AG04450 (cell line): ENCODE measurements at regions not wholly inside any gene's neighbourhood (a gene's known extent, or its start where the extent isn't known, plus 50 kb on each side); places are given as distances from the start of the nearest gene placed in this dataset.

Source experiments
- CTCF ChIA-PET: fragments of 300-600, 350-600 bp; formaldehyde crosslinking; extraction: SDS; loops from one replicate; lab custom pipeline; 2022; ENCODE audit warnings: antibody characterized with exemption, inconsistent platforms; lab: Charles Lee
- POLR2A ChIA-PET: fragments of 350-600 bp; formaldehyde crosslinking; extraction: SDS; loops from one replicate; lab custom pipeline; 2021; ENCODE audit warnings: antibody characterized with exemption, inconsistent platforms; lab: Yijun Ruan, JAX
- DNase-seq: peaks from one replicate; pipeline ENCODE4 v3.0.0-alpha.2; 2011; ENCODE audit warnings: low read depth, low spot score
- H3K27ac ChIP-seq: one replicate; pipeline ENCODE4 v1.5.1; 2012; ENCODE audit warnings: low read depth, low read length, control low read depth
- H3K27me3 ChIP-seq: one replicate; pipeline ENCODE4 v1.6.0; 2012; ENCODE audit warnings: low read length; ENCODE audit not compliant: control insufficient read depth, insufficient read depth
- H3K4me3 ChIP-seq: 2 replicates; pipeline ENCODE4 v1.5.1; 2011; ENCODE audit warnings: mild to moderate bottlenecking, low read depth, low read length, control low read depth
- H3K9me3 ChIP-seq: 2 replicates; pipeline ENCODE4 v1.5.1; 2012; ENCODE audit warnings: low read length; ENCODE audit not compliant: control insufficient read depth, insufficient read depth
- TF ChIP-seq, protein P1 (sequence below): IDR thresholded peaks from 2 replicates; pipeline ENCODE4 v1.5.1; 2011; ENCODE audit warnings: low read depth, low read length, control low read depth, inconsistent platforms

DNA sequence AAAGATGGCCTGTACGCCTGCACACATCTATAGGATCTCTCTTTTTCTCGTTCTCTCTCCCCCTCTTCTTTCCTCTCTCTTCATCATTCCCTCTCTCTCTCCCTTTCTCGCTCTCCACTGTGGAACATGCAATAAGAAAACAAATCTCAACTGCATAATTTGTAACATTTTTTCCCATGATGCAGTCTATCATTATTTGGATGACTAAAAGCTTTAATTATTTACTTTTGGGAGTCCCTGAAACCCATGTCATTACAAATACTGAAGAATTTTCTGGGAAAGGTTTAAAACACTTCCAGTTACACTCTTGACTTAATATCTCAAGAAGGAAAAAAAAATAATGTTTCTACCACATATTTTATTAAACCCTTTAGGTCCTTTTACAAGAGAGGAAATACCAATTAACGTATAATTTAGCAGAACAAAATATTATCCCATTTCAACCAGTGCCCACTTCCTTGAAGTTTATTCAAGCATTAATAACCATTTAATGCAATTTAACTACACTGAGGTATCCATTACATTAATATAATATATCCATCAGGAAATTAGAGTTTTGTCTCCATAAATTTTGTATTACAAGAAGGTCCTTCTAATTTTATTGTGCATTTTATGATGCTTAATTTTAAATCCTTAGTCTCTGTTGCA is 1615.2 kb upstream of the ACVR2A start:
- Histone ChIP-seq H3K27ac (no peak overlapping the region), H3K9me3 (no peaks in the 10 kb centered on the region), H3K4me3 (no peak overlapping the region), H3K27me3 (no peaks in the 10 kb centered on the region)
- DNase-seq: no peak
- POLR2A ChIA-PET: no interaction called here
- CTCF ChIA-PET: no interaction called here
- TF ChIP-seq, protein P1, sequence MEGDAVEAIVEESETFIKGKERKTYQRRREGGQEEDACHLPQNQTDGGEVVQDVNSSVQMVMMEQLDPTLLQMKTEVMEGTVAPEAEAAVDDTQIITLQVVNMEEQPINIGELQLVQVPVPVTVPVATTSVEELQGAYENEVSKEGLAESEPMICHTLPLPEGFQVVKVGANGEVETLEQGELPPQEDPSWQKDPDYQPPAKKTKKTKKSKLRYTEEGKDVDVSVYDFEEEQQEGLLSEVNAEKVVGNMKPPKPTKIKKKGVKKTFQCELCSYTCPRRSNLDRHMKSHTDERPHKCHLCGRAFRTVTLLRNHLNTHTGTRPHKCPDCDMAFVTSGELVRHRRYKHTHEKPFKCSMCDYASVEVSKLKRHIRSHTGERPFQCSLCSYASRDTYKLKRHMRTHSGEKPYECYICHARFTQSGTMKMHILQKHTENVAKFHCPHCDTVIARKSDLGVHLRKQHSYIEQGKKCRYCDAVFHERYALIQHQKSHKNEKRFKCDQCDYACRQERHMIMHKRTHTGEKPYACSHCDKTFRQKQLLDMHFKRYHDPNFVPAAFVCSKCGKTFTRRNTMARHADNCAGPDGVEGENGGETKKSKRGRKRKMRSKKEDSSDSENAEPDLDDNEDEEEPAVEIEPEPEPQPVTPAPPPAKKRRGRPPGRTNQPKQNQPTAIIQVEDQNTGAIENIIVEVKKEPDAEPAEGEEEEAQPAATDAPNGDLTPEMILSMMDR: no peak

DNA sequence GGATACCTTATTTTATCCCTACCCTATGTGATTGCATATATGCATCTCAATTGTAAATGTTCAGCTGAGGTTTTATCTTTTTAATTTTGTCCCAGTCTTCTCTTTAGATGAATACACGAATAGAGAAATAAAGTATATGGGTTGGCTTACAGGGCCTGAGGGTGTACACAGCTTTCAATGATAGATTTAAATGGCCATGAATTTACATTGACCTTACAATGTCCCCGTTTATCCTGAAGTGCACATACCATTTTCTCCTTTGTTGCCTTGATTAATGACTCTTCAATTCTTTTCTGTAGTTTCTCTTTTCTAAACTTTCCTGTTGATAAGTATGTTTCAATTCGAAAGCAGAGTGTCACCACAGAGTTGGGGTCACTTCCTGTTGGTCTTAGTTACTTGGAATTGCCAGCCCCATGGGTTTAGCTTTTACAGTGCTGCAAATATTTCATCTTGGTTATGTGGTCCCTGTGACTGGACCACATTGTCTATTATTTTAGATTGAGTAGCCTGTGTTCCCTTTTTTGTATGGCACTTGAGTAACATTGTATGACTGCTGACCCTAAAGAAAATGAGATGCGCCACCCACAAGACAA is 1616.3 kb upstream of the ACVR2A start:
- CTCF ChIA-PET: no interaction called here
- Histone ChIP-seq H3K9me3 (no peaks in the 10 kb centered on the region), H3K27me3 (no peaks in the 10 kb centered on the region), H3K27ac (no peak overlapping the region), H3K4me3 (no peak overlapping the region)
- no peak for DNase-seq
- TF ChIP-seq, protein P1: no peak
- POLR2A ChIA-PET: no interaction called here

DNA sequence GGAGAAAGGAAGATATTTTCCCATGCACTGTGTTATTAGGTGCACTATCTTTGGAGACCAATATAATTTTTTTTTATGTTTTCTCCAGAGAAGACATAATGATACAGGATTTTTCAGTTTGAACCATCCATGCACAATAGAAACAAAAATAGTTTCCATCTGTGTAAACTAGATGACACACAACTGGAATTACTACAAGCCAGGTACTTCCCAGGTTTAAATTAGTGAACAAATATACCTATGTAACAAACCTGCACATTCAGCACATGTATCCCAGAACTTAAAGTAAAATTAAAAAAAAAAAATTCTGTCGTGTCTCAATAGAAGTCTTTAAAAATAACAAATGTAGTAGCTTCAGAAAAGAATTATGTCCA is 1616.8 kb upstream of the ACVR2A start:
- no peaks in the 10 kb centered on the region for H3K9me3 ChIP-seq
- POLR2A ChIA-PET: no interaction called here
- DNase-seq: no peak
- no peak overlapping the region for H3K4me3 ChIP-seq
- CTCF ChIA-PET: no interaction called here
- H3K27ac ChIP-seq: no peak overlapping the region
- no peaks in the 10 kb centered on the region for H3K27me3 ChIP-seq
- TF ChIP-seq, protein P1: no peak

DNA sequence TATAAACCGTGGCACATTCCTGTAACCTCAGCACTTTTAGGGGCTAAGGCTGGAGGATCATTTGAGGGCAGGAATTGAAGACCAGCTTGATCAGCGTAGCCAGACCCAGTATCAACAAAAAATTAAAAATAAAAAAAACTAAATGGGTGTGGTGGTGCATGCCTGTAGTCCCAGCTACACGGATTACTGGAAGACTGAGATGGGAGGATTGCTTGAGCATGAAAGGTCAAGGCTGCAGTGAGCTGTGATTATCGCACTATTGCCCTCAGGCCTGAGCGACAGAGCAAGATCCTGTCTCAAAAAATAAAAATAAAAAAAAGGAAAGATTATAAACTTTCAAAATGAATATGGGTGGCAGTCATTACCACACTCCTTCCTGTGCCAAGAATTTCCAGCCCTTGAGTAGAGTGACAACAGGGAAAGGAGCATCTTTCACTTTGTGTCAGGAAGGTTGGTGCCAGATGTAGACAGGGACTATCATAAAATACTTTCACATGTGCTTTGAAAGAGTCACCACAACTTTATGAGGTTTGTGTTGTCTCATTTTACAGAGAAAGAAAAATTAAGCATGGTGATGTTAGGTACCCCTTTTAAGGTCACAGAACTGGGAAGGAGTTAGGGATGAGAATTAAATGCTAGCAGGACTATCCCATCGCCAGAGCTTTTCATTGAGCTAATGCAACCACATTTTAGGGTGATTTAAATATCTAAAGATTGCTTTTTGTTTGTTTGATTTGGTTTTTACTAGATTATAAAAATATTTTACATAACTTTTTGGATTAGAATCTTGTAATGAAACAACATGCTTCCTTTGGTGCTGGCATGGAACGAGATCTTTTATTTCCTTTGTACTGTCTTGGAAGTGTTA is 1617.4 kb upstream of the ACVR2A start:
- CTCF ChIA-PET: no interaction called here
- TF ChIP-seq, protein P1: no peak
- no peak overlapping the region for H3K4me3 ChIP-seq

DNA sequence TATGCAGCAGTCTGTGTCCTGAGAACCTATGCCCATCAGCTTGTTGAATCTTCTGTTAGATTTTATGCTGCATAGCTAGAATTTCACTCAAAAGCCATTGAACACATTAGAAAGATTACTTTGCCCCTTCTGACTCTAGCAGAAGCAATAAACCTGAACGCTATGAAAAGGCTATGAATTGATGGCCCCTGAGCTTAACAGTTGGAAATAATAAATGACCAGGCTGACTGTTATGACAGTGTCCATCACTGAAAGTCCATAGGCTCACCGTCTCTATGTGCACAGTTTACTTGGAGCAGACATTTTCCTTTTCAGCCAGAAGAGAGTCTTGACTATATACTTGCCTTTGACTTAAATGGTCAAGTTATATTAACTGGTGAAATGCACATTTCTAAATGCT is 1618.8 kb upstream of the ACVR2A start:
- CTCF ChIA-PET: no interaction called here
- H3K4me3 ChIP-seq: no peak overlapping the region
- no peaks in the 10 kb centered on the region for H3K9me3 ChIP-seq
- H3K27ac ChIP-seq: no peak overlapping the region
- no peak for DNase-seq
- TF ChIP-seq, protein P1: no peak
- H3K27me3 ChIP-seq: no peaks in the 10 kb centered on the region
- POLR2A ChIA-PET: no interaction called here

More for the DNA sequence above, 1617.4 kb upstream of the ACVR2A start:
- no peak overlapping the region for H3K27ac ChIP-seq
- no peaks in the 10 kb centered on the region for H3K9me3 ChIP-seq
- POLR2A ChIA-PET: no interaction called here
- no peak for DNase-seq
- H3K27me3 ChIP-seq: no peaks in the 10 kb centered on the region
